NCI-H2029 treated with DMSO at 0.1 percent for 48 hours (cell line): ENCODE measurements at regions not wholly inside any gene's neighbourhood (a gene's known extent, or its start where the extent isn't known, plus 50 kb on each side); places are given as distances from the start of the nearest gene placed in this dataset.
"Not testable (repeated sequence)": the region's sequence is repeated elsewhere in the genome, so short reads cannot be mapped to it uniquely, and the experiment has no call there.

Experiments
- DNase-seq: peaks from one replicate; lab custom pipeline; 2025; lab: John Stamatoyannopoulos, UW

- DNase-seq = no peak
Observed at GRCh38 chr11:57871231-57871630, 109.6 kb downstream of the CTNND1 start.

DNA sequence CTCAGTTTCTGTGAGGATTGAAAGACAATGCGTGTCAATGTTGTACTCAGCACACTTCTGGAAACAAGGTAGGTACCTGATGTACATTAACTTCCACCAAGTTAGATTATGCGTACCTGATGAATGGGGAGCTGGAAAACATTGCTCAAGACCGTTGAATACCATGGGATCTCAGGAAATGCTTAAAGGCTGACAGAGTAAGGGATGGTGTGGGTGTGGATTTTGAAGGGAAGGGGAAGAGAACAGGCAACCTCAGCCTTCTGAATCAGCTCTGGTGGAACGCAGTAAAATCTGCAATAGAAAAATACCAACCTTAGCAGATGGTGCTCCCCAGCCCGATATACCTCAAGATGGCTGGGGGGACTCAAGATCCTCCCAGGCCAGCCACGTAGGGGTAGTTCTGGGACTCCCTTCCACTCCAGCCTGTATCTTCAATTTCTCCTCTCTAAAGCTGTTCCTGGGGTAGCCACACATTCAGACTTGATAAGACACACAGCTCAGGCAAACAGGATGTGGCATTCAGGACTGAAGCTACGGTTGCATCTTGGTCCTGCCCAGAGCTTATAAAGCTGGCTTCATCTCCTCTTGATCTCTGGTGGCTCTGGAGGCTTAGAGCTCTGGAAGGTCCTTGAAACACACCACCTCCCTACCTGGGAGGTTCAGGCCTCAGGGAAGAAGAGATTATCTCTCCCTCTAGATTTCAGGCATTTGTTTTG lies 111.8 kb downstream of the CTNND1 start:
- no peak for DNase-seq

- DNase-seq = no peak
Observed at GRCh38 chr11:57874981-57875380, 113.4 kb downstream of the CTNND1 start.

DNA sequence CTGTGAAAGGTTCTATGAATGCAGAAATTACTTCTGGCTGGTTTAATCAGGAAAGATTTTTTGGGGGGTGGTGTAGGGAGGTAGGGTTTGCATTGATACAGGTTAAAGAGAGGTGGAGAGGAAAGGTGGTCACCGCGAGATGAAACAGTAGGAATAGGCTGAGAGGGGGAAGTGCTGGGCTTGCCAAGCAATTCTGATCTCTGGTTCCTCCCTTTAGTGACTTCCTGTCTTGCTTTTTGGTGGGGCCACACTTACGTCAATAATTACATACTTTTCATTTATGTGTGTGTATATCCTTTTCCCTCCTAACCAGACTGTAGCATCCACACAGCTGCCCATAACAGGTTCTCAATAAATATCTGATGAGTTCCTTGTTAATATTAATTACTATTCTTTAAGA lies 120.0 kb downstream of the CTNND1 start:
- no peak for DNase-seq

GRCh38 chr11:57883630-57884029 lies 122.0 kb downstream of the CTNND1 start:
- no peak for DNase-seq

- DNase-seq = no peak
Observed at GRCh38 chr11:57885298-57886050, 123.9 kb downstream of the CTNND1 start.

- no peak for DNase-seq
Observed at GRCh38 chr11:57888386-57888785, 126.8 kb downstream of the CTNND1 start.

DNA sequence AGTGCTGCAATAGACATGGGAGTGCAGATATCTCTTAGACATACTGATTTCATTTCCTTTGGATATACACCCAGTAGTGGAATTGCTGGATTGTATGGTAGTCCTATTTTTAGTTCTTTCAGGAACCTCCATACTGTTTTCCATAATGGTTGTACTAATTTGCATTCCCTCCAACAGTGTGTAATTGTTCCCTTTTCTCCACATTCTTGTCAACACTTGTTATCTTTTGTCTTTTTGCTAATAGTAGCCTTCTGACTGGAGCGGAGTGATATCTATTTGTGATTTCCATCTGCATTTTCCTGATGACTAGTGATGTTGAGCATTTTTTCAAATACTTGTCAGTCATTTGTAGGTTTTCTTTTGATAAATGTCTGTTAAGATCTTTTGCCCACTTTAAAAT lies 128.9 kb downstream of the CTNND1 start:
- DNase-seq = no peak

DNA sequence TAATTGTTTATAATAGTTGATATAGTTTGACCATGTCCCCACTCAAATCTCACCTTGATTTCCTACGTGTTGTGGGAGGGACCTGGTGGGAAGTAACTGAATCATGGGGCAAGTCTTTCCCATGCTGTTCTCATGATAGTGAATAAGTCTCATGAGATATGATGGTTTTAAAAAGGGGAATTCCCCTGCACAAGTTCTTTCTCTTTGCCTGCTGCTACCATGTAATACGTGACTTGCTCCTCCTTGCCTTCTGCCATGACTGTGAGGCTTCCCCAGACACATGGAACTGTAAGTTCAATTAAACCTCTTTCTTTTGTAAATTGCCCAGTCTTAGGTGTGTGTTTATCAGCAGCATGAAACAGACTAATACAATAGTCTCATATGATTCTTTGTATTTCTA lies 130.5 kb upstream of the OR9Q1 start:
- DNase-seq = not testable (repeated sequence)

- no peak for DNase-seq
Observed at GRCh38 chr11:57896361-57897145, 127.1 kb upstream of the OR9Q1 start.

DNA sequence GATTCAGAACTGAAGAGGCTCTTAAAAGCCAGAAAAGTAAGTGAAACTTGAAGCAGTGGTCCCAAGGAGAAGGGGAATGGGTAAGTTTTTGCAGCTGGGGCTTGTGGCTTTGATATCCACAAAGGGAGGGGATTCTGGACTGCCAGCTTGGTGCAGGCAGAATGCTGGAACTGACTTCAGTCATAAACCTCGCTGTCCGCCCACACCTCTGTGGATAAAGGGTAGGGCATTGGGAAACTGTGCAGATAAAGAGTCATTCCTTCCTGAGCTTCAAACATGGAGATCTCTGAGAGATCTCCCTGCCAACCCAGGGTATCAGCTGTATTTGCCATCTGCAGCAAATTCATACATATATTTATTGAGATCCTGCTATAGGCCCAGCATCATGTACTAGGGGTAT lies 124.3 kb upstream of the OR9Q1 start:
- DNase-seq = no peak

DNA sequence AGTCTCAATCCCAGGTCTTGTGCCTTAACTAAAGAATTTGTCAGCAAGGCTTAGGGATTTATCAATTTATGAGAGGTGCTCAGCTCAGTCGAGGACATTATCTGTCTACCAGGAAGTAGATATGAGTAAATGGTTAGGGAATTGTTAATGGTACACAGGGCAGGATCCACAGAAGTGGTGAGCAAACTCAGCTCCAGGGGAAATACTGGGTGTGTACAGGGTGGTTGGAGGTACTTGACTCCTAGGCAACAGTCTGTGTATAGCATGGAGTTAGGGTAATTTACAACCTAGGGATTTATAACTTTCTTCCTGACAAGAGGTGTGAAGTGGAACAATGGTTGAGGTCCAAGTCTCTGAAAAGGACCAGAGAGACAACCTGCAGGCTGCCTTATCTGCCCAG lies 123.4 kb upstream of the OR9Q1 start:
- peak; percentile 25 for DNase-seq

DNA sequence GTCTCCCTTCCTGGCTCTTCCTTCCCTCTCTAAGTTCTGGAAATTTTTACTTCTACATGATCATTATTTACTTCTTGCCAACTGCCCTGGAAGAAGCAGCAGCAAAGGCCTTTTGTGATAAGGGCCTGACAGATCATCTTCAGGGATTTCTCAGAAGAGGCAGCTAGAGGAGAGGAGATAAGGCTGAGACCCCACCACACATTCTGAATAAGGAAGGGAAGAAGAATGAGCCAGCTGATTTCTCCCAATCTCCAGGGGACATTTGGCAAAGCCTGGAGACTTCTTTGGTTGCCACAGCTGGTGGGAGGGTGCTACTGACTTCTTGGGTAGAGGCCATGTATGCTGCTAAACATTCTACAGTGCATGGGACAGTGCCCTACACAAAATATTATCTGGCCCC lies 122.4 kb upstream of the OR9Q1 start:
- DNase-seq = no peak

GRCh38 chr11:57901756-57902155 lies 121.9 kb upstream of the OR9Q1 start:
- no peak for DNase-seq

DNA sequence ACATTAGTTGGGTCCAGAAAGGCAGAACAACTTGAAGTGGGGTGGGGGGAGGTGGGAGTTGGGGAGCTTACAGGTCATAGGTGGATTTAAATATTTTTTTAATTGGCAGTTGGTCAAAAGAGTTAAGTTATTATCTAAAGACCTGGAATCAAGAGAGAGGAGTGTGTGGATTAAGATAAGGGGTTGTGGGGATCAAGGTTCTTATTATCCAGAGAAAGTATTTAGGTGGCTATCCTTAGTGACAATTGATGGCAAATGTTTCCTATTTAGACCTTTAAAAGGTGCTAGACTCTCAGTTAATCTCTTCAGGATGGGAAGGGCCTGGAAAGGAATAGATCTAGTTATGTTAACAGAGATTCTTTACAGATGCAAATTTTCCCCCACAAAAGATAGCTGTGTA lies 120.7 kb upstream of the OR9Q1 start:
- DNase-seq = no peak

- no peak for DNase-seq
Observed at GRCh38 chr11:57903441-57904123, 120.1 kb upstream of the OR9Q1 start.

GRCh38 chr11:57904376-57904775 lies 119.3 kb upstream of the OR9Q1 start:
- DNase-seq = no peak

DNA sequence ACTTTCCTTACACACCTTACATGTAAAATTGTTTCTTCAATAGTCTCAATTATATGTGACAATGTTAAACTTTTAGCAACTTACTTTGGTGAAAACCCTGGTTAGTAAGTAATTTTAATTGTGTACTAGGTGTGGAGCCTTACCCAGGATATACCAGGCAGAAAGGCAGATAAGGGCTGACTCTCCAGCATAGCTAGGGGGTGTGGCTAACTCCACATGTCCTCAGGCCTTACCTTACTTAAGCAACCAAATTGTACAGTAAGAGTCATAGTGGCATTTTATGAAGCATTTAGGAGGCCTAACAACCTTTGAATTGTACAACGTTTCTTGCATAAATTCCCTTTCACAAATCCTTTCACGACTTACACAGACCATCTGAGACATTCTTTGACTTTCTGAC lies 118.2 kb upstream of the OR9Q1 start:
- DNase-seq = no peak

DNA sequence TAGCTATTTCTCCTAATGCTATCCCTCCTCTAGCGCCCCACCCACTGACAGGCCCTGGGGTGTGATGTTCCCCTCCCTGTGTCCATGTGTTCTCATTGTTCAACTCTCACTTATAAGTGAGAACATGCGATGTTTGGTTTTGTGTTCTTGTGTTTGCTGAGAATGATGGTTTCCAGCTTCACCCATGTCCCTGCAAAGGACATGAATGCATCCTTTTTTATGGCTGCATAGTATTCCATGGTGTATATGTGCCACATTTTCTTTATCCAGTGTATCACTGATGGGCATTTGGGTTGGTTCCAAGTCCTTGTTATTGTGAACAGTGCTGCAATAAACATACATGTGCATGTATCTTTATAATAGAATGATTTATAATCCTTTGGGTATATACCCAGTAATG lies 115.3 kb upstream of the OR9Q1 start:
- not testable (repeated sequence) for DNase-seq

DNA sequence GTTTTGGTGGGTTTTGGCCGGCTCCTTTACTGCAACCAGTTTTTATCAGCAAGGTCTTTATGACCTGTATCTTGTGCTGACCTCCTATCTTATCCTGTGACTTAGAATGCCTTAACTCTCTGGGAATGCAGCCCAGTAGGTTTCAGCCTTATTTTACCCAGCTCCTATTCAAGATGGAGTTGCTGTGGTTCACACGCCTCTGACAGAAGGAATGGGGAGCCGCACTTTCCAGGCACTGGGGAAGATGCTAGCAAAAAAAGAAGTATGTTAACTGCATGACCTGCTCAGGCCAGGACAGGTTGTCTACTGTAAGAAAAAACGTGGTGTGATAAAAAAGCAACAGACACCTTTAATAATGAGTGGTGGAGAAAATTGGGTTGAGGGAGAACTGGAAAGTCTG lies 112.2 kb upstream of the OR9Q1 start:
- not testable (repeated sequence) for DNase-seq

- DNase-seq = no peak
Observed at GRCh38 chr11:57913715-57914704, 109.7 kb upstream of the OR9Q1 start.
